HEK293 (cell line): ENCODE measurements at regions not wholly inside any gene's neighbourhood (a gene's known extent, or its start where the extent isn't known, plus 50 kb on each side); places are given as distances from the start of the nearest gene placed in this dataset.
"Not testable (repeated sequence)": the region's sequence is repeated elsewhere in the genome, so short reads cannot be mapped to it uniquely, and the experiment has no call there.

Experiments used
- CTCF ChIA-PET: fragments of 350-600 bp; formaldehyde crosslinking; extraction: SDS; loops from one replicate; lab custom pipeline; 2021; ENCODE audit warnings: antibody characterized with exemption; lab: Yijun Ruan, JAX
- POLR2A ChIA-PET: fragments of 300-600 bp; formaldehyde crosslinking; extraction: SDS; loops from one replicate; lab custom pipeline; 2020; ENCODE audit warnings: antibody characterized with exemption, inconsistent platforms; lab: Yijun Ruan, JAX
- H3K27ac ChIP-seq: fragments of 200-500 bp; sonication (Bioruptor generic); 2 replicates; pipeline ENCODE4 v1.5.1; 2014; ENCODE audit warnings: low read depth, low read length, control low read depth, inconsistent platforms; ENCODE audit errors: extremely low read depth
- H3K36me3 ChIP-seq, 2 experiments: fragments of 200-500 bp in 1 of 2; sonication (Bioruptor generic) in 1 of 2; 1 replicate in 1 of 2; 2 replicates in 1 of 2; pipeline ENCODE4 v1.5.1; 2014 to 2017; ENCODE audit warnings: inconsistent platforms in 2 of 2, low read length in 2 of 2; ENCODE audit not compliant: control insufficient read depth in 2 of 2, insufficient read depth in 1 of 2
- H3K4me1 ChIP-seq: fragments of 200-500 bp; sonication (Bioruptor generic); 2 replicates; pipeline ENCODE4 v1.5.1; 2014; ENCODE audit warnings: mild to moderate bottlenecking, low read length, inconsistent platforms; ENCODE audit not compliant: control insufficient read depth, insufficient read depth
- H3K4me3 ChIP-seq: 2 replicates; pipeline ENCODE4 v1.5.1; 2011; ENCODE audit warnings: low read depth, mild to moderate bottlenecking, control low read depth, low read length, moderate library complexity
- H3K9me3 ChIP-seq: fragments of 200-500 bp; sonication (Bioruptor generic); 2 replicates; pipeline ENCODE4 v1.5.1; 2014; ENCODE audit warnings: low read depth, low read length, inconsistent platforms; ENCODE audit not compliant: control insufficient read depth, insufficient read depth
- TRIM28 ChIP-seq: IDR thresholded peaks from 2 replicates; pipeline ENCODE4 v1.6.1; 2011; ENCODE audit warnings: low read length, control low read depth, borderline replicate concordance
- ZEB2 ChIP-seq: fragments of 450-650 bp; formaldehyde crosslinking; IDR thresholded peaks from 2 replicates; pipeline ENCODE4 v1.5.1; 2016; ENCODE audit warnings: missing biosample characterization, missing genetic modification characterization
- ZFP3 ChIP-seq: fragments of 450-650 bp; formaldehyde crosslinking; IDR thresholded peaks from 2 replicates; pipeline ENCODE4 v1.5.1; 2016; ENCODE audit warnings: low read depth, missing biosample characterization, missing genetic modification characterization
- ZNF121 ChIP-seq: fragments of 450-650 bp; formaldehyde crosslinking; IDR thresholded peaks from 2 replicates; pipeline ENCODE4 v1.5.1; 2016; ENCODE audit warnings: missing biosample characterization, missing genetic modification characterization
- ZNF146 ChIP-seq: fragments of 450-650 bp; formaldehyde crosslinking; IDR thresholded peaks from 2 replicates; pipeline ENCODE4 v1.5.1; 2016; ENCODE audit warnings: missing biosample characterization, missing genetic modification characterization
- ZNF280D ChIP-seq: fragments of 450-650 bp; formaldehyde crosslinking; IDR thresholded peaks from 2 replicates; pipeline ENCODE4 v1.5.1; 2016; ENCODE audit warnings: missing biosample characterization, missing genetic modification characterization
- ZNF302 ChIP-seq: fragments of 450-650 bp; formaldehyde crosslinking; IDR thresholded peaks from 2 replicates; pipeline ENCODE4 v1.5.1; 2016; ENCODE audit warnings: missing biosample characterization, missing genetic modification characterization, low read depth
- ZNF416 ChIP-seq: fragments of 450-650 bp; formaldehyde crosslinking; IDR thresholded peaks from 2 replicates; pipeline ENCODE4 v1.5.1; 2016; ENCODE audit warnings: missing biosample characterization, missing genetic modification characterization
- ZNF510 ChIP-seq: fragments of 450-650 bp; formaldehyde crosslinking; IDR thresholded peaks from 2 replicates; pipeline ENCODE4 v1.5.1; 2018; ENCODE audit warnings: mild to moderate bottlenecking, missing genetic modification characterization, missing biosample characterization; ENCODE audit not compliant: insufficient replicate concordance
- ZNF580 ChIP-seq: fragments of 450-650 bp; formaldehyde crosslinking; IDR thresholded peaks from 2 replicates; pipeline ENCODE4 v1.5.1; 2016; ENCODE audit warnings: missing biosample characterization, missing genetic modification characterization
- ZNF785 ChIP-seq: fragments of 450-650 bp; formaldehyde crosslinking; IDR thresholded peaks from 2 replicates; pipeline ENCODE4 v1.5.1; 2016; ENCODE audit warnings: missing biosample characterization, missing genetic modification characterization
- ZSCAN16 ChIP-seq: fragments of 450-650 bp; formaldehyde crosslinking; IDR thresholded peaks from 2 replicates; pipeline ENCODE4 v1.5.1; 2016; ENCODE audit warnings: missing biosample characterization, missing genetic modification characterization
- TF ChIP-seq, protein P1 (sequence below): fragments of 450-650 bp; formaldehyde crosslinking; IDR thresholded peaks from 2 replicates; pipeline ENCODE4 v1.5.1; 2016; ENCODE audit warnings: missing biosample characterization, missing genetic modification characterization
- TF ChIP-seq, protein P2 (sequence below): fragments of 450-650 bp; formaldehyde crosslinking; IDR thresholded peaks from 2 replicates; pipeline ENCODE4 v1.5.1; 2017; ENCODE audit warnings: missing biosample characterization, missing genetic modification characterization

GRCh38 chr6:137811916-137812553 lies 55.0 kb upstream of the TNFAIP3 start:
- ChIA-PET CTCF (interaction anchor here (0.5 to 2.9 kb wide), 10 partner anchors 9 to 145 kb away, joined by 3 to 17 read pairs (median 3); no protein-coding TSS in a partner anchor), POLR2A (interaction anchor here (1.0 to 1.6 kb wide), 2 partner anchors 11 to 13 kb away, joined by 3 to 9 read pairs; no protein-coding TSS in a partner anchor)
- TF ChIP-seq ZNF580 (tag by site-specific recombination) (no peak), ZNF121 (tag by site-specific recombination) (peak; percentile 60), ZNF416 (tag by site-specific recombination) (no peak), ZFP3 (tag by site-specific recombination) (no peak), ZNF510 (no peak), ZEB2 (tag by site-specific recombination) (no peak), ZNF302 (no peak), TRIM28 (0 out of 2 replicates have a peak, but pooled peaks have one; percentile 1), ZNF785 (tag by site-specific recombination) (no peak)
- TF ChIP-seq, protein P1, sequence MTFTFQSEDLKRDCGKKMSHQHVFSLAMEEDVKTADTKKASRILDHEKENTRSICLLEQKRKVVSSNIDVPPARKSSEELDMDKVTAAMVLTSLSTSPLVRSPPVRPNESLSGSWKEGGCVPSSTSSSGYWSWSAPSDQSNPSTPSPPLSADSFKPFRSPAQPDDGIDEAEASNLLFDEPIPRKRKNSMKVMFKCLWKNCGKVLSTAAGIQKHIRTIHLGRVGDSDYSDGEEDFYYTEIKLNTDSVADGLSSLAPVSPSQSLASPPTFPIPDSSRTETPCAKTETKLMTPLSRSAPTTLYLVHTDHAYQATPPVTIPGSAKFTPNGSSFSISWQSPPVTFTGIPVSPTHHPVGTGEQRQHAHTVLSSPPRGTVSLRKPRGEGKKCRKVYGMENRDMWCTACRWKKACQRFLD (tag by site-specific recombination): no peak
- Histone ChIP-seq H3K9me3 (no peaks in the 10 kb centered on the region), H3K36me3 (no peaks in the 10 kb centered on the region), H3K27ac (no peak overlapping the region), H3K4me1 (peaks cover 5% of the 10 kb centered on the region; the same call in 1 of the 2 replicates), H3K4me3 (no peak overlapping the region)

- CTCF ChIA-PET: interaction anchor here (0.7 to 1.3 kb wide), 4 partner anchors 10 to 191 kb away, joined by 3 to 5 read pairs (median 4); no protein-coding TSS in a partner anchor
- no peak for TF ChIP-seq ZSCAN16 (tag by site-specific recombination)
- TF ChIP-seq, protein P2, sequence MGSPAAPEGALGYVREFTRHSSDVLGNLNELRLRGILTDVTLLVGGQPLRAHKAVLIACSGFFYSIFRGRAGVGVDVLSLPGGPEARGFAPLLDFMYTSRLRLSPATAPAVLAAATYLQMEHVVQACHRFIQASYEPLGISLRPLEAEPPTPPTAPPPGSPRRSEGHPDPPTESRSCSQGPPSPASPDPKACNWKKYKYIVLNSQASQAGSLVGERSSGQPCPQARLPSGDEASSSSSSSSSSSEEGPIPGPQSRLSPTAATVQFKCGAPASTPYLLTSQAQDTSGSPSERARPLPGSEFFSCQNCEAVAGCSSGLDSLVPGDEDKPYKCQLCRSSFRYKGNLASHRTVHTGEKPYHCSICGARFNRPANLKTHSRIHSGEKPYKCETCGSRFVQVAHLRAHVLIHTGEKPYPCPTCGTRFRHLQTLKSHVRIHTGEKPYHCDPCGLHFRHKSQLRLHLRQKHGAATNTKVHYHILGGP: peak; percentile 39; the same call in 1 of the 2 replicates
- Histone ChIP-seq H3K9me3 (no peaks in the 10 kb centered on the region), H3K27ac (no peak overlapping the region), H3K4me1 (peaks cover 5% of the 10 kb centered on the region; the same call in 1 of the 2 replicates), H3K36me3 (no peaks in the 10 kb centered on the region), H3K4me3 (no peak overlapping the region)
- POLR2A ChIA-PET: no interaction called here
These were observed 53.6 kb upstream of the TNFAIP3 start for GRCh38 chr6:137813308-137813970.

DNA sequence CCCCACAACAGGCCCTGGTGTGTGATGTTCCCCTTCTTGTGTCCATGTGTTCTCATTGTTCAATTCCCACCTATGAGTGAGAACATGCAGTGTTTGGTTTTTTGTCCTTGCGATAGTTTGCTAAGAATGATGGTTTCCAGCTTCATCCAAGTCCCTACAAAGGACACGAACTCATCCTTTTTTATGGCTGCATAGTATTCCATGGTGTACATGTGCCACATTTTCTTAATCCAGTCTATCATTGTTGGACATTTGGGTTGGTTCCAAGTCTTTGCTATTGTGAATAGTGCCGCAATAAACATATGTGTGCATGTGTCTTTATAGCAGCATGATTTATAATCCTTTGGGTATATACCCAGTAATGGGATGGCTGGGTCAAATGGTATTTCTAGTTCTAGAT lies 53.0 kb upstream of the TNFAIP3 start:
- H3K9me3 ChIP-seq, H3K36me3 ChIP-seq, POLR2A ChIA-PET, H3K27ac ChIP-seq, H3K4me1 ChIP-seq, H3K4me3 ChIP-seq: not testable (repeated sequence)
- TF ChIP-seq ZNF580 (tag by site-specific recombination) (0 out of 2 replicates have a peak, but pooled peaks have one; percentile 37), ZNF146 (tag by site-specific recombination) (peak; percentile 94), ZNF280D (tag by site-specific recombination) (0 out of 2 replicates have a peak, but pooled peaks have one; percentile 17)
- CTCF ChIA-PET: interaction anchor here (0.7 to 1.3 kb wide), 3 partner anchors 15 to 190 kb away, joined by 3 to 5 read pairs (median 3); no protein-coding TSS in a partner anchor
